Glutamatergic neuron (in vitro differentiated cells): ENCODE measurements at regions not wholly inside any gene's neighbourhood (a gene's known extent, or its start where the extent isn't known, plus 50 kb on each side); places are given as distances from the start of the nearest gene placed in this dataset.

ENCODE experiments used
- DNase-seq: peaks from one replicate; pipeline ENCODE4 v3.0.0; 2022
- H3K27ac Mint-ChIP-seq: one replicate; pipeline ENCODE4 v1.8.0; 2020; ENCODE audit warnings: mild to moderate bottlenecking, mixed read lengths, inconsistent platforms; ENCODE audit not compliant: unreplicated experiment
- H3K27me3 Mint-ChIP-seq: one replicate; pipeline ENCODE4 v1.8.0; 2020; ENCODE audit warnings: mild to moderate bottlenecking, moderate library complexity, mixed read lengths, inconsistent platforms; ENCODE audit not compliant: unreplicated experiment
- H3K36me3 Mint-ChIP-seq: one replicate; pipeline ENCODE4 v1.8.0; 2020; ENCODE audit warnings: mild to moderate bottlenecking, mixed read lengths, inconsistent platforms; ENCODE audit not compliant: unreplicated experiment
- H3K4me1 Mint-ChIP-seq: one replicate; pipeline ENCODE4 v1.8.0; 2020; ENCODE audit warnings: mild to moderate bottlenecking, low read depth, mixed read lengths, inconsistent platforms; ENCODE audit not compliant: unreplicated experiment
- H3K4me3 Mint-ChIP-seq: one replicate; pipeline ENCODE4 v1.8.0; 2020; ENCODE audit warnings: mild to moderate bottlenecking, mixed read lengths, inconsistent platforms; ENCODE audit not compliant: unreplicated experiment
- H3K9me3 Mint-ChIP-seq: one replicate; pipeline ENCODE4 v1.8.0; 2020; ENCODE audit warnings: mild to moderate bottlenecking, moderate library complexity, mixed read lengths, inconsistent platforms; ENCODE audit not compliant: unreplicated experiment
- CTCF ChIP-seq: fragments of 200-600 bp; sonication (generic); IDR thresholded peaks from one replicate; pipeline ENCODE4 v1.5.0; 2021; ENCODE audit not compliant: partially characterized antibody, unreplicated experiment

GRCh38 chr20:63115651-63116411 lies 100.1 kb downstream of the YTHDF1 start:
- H3K36me3 Mint-ChIP-seq: peaks cover 7% of the 10 kb centered on the region
- DNase-seq: peak; percentile 9
- no peak overlapping the region for H3K27ac Mint-ChIP-seq
- H3K9me3 Mint-ChIP-seq: peaks cover 8% of the 10 kb centered on the region
- H3K4me3 Mint-ChIP-seq: no peak overlapping the region
- TF ChIP-seq CTCF: no peak
- H3K4me1 Mint-ChIP-seq: peaks cover 25% of the 10 kb centered on the region
- H3K27me3 Mint-ChIP-seq: peaks cover 17% of the 10 kb centered on the region

- peak; percentile 11 for DNase-seq
- Mint-ChIP-seq H3K27ac (no peak overlapping the region), H3K9me3 (peaks cover 8% of the 10 kb centered on the region), H3K36me3 (peaks cover 7% of the 10 kb centered on the region), H3K4me1 (peaks cover 25% of the 10 kb centered on the region), H3K4me3 (no peak overlapping the region), H3K27me3 (peaks cover 17% of the 10 kb centered on the region)
- no peak for TF ChIP-seq CTCF
These were observed 101.1 kb downstream of the YTHDF1 start for GRCh38 chr20:63114693-63115311.

GRCh38 chr20:63114006-63114692 lies 101.8 kb downstream of the YTHDF1 start:
- DNase-seq: peak; percentile 12
- Mint-ChIP-seq H3K9me3 (peaks cover 8% of the 10 kb centered on the region), H3K4me1 (peaks cover 24% of the 10 kb centered on the region), H3K4me3 (no peak overlapping the region), H3K36me3 (peaks cover 7% of the 10 kb centered on the region), H3K27ac (no peak overlapping the region), H3K27me3 (peaks cover 17% of the 10 kb centered on the region)
- TF ChIP-seq CTCF: no peak

GRCh38 chr20:63112491-63113219 lies 103.3 kb downstream of the YTHDF1 start:
- peaks cover 11% of the 10 kb centered on the region for H3K4me1 Mint-ChIP-seq
- peaks cover 12% of the 10 kb centered on the region for H3K36me3 Mint-ChIP-seq
- DNase-seq: peak; percentile 2
- TF ChIP-seq CTCF: no peak
- H3K9me3 Mint-ChIP-seq: peaks cover 11% of the 10 kb centered on the region
- H3K27ac Mint-ChIP-seq: no peak overlapping the region
- H3K27me3 Mint-ChIP-seq: peaks cover 18% of the 10 kb centered on the region
- H3K4me3 Mint-ChIP-seq: no peak overlapping the region
